ENCODE measurements at regions not wholly inside any gene's neighbourhood (a gene's known extent, or its start where the extent isn't known, plus 50 kb on each side); places are given as distances from the start of the nearest gene placed in this dataset.

DNA sequence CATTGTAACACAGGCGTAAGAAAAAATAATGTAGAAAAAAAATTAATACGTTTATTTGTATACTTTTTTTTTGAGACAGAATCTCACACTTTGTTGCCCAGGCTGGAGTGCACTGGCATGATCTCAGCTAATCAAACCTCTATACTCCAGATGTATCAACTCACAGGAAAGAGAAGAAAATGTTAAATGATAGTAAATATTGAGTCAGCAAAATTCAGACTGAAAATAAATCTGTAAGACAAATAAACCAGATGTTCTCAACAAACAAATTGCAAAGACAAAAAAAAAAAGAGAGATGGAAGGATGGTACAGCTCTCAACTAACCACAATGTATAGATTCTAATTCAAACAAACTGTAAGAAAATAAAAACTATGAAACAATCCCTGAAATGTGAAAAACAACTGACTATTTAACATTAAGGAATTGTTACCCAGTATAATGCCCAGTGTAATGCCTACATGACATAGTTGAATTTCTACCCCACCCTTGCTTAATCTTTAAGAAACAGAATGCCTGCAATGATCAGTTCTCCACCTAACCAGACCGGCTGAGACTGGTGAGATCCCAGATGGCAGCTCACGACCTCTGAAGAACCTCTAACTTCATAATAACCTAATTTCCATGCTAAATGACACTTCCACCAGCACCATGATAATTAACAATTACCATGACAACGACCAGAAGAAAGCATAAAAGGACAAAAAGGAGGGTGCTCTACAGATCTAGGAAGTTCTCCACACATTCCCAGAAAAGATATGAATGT, 272.0 kb upstream of the GNAI1 start:
- Histone ChIP-seq H3K27me3 (no peaks in the 10 kb centered on the region), H3K4me1 (no peaks in the 10 kb centered on the region), H3K4me3 (no peak overlapping the region), H3K27ac (no peak overlapping the region), H3K36me3 (no peaks in the 10 kb centered on the region), H3K9me3 (peaks cover 0 to 2% (median 0%) of the 10 kb centered on the region in 3 donors)
- intact Hi-C loops (cut with DNase I; ENCODE audit: low total_unique reads) = no loop called here
- TF ChIP-seq, protein P1, sequence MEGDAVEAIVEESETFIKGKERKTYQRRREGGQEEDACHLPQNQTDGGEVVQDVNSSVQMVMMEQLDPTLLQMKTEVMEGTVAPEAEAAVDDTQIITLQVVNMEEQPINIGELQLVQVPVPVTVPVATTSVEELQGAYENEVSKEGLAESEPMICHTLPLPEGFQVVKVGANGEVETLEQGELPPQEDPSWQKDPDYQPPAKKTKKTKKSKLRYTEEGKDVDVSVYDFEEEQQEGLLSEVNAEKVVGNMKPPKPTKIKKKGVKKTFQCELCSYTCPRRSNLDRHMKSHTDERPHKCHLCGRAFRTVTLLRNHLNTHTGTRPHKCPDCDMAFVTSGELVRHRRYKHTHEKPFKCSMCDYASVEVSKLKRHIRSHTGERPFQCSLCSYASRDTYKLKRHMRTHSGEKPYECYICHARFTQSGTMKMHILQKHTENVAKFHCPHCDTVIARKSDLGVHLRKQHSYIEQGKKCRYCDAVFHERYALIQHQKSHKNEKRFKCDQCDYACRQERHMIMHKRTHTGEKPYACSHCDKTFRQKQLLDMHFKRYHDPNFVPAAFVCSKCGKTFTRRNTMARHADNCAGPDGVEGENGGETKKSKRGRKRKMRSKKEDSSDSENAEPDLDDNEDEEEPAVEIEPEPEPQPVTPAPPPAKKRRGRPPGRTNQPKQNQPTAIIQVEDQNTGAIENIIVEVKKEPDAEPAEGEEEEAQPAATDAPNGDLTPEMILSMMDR (IDR thresholded peaks at IDR 0.05) = no peak
- no peak for DNase-seq

- H3K4me1 ChIP-seq = no peaks in the 10 kb centered on the region
- H3K4me3 ChIP-seq = no peak overlapping the region
- TF ChIP-seq, protein P1 (IDR thresholded peaks at IDR 0.05) = no peak
- H3K9me3 ChIP-seq = no peaks in the 10 kb centered on the region
- no peak for DNase-seq
- no peaks in the 10 kb centered on the region for H3K36me3 ChIP-seq
- intact Hi-C loops (cut with DNase I; ENCODE audit: low total_unique reads) = no loop called here
- H3K27ac ChIP-seq = no peak overlapping the region
- no peaks in the 10 kb centered on the region for H3K27me3 ChIP-seq
Measured at GRCh38 chr7:79855172-79855571, 279.5 kb upstream of the GNAI1 start.

- Histone ChIP-seq H3K4me3 (no peak overlapping the region), H3K36me3 (no peaks in the 10 kb centered on the region), H3K27ac (no peak overlapping the region), H3K4me1 (no peaks in the 10 kb centered on the region), H3K9me3 (no peaks in the 10 kb centered on the region), H3K27me3 (no peaks in the 10 kb centered on the region)
- DNase-seq = no peak
- intact Hi-C loops (cut with DNase I; ENCODE audit: low total_unique reads) = no loop called here
- TF ChIP-seq, protein P1 (IDR thresholded peaks at IDR 0.05) = no peak
Measured at GRCh38 chr7:79854621-79855020, 280.0 kb upstream of the GNAI1 start.

DNA sequence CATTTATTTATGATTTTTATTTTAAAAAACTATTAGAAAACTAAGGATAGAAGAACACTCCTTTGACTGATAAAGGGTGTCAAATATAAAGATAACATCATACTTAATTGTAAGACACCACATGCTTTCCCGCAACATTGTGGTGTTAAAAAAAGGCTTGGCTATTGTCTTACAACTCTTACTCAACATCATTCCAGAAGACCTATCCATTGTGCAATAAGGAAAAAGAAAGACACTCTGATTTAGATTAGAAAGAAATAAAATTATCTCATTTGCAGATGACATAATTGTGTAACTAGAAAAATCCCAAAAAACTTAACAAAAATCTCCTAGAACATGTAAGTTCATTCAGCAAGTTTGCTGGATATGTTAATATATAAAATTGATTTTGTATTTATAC, 296.7 kb upstream of the GNAI1 start:
- Histone ChIP-seq H3K4me1 (no peaks in the 10 kb centered on the region), H3K27ac (no peak overlapping the region), H3K36me3 (no peaks in the 10 kb centered on the region), H3K27me3 (no peaks in the 10 kb centered on the region), H3K9me3 (no peaks in the 10 kb centered on the region), H3K4me3 (no peak overlapping the region)
- TF ChIP-seq, protein P1 (IDR thresholded peaks at IDR 0.05) = no peak
- no peak for DNase-seq
- intact Hi-C loops (cut with DNase I; ENCODE audit: low total_unique reads) = no loop called here

GRCh38 chr7:79833616-79834015, 301.0 kb upstream of the GNAI1 start:
- TF ChIP-seq, protein P1 (IDR thresholded peaks at IDR 0.05) = no peak
- no peaks in the 10 kb centered on the region for H3K27me3 ChIP-seq
- H3K27ac ChIP-seq = no peak overlapping the region
- H3K4me1 ChIP-seq = no peaks in the 10 kb centered on the region
- no peak overlapping the region for H3K4me3 ChIP-seq
- no peaks in the 10 kb centered on the region for H3K9me3 ChIP-seq
- no peaks in the 10 kb centered on the region for H3K36me3 ChIP-seq
- DNase-seq = no peak
- intact Hi-C loops (cut with DNase I; ENCODE audit: low total_unique reads) = no loop called here

All from tibial artery (tissue), 4 donors.